UCSD-AML1 (cell line): ENCODE measurements at regions not wholly inside any gene's neighbourhood (a gene's known extent, or its start where the extent isn't known, plus 50 kb on each side); places are given as distances from the start of the nearest gene placed in this dataset.
"Not testable (repeated sequence)": the region's sequence is repeated elsewhere in the genome, so short reads cannot be mapped to it uniquely, and the experiment has no call there.

Experiments
- DNase-seq: peaks from one replicate; lab custom pipeline; 2025; ENCODE audit not compliant: unreplicated experiment; lab: John Stamatoyannopoulos, UW

DNA sequence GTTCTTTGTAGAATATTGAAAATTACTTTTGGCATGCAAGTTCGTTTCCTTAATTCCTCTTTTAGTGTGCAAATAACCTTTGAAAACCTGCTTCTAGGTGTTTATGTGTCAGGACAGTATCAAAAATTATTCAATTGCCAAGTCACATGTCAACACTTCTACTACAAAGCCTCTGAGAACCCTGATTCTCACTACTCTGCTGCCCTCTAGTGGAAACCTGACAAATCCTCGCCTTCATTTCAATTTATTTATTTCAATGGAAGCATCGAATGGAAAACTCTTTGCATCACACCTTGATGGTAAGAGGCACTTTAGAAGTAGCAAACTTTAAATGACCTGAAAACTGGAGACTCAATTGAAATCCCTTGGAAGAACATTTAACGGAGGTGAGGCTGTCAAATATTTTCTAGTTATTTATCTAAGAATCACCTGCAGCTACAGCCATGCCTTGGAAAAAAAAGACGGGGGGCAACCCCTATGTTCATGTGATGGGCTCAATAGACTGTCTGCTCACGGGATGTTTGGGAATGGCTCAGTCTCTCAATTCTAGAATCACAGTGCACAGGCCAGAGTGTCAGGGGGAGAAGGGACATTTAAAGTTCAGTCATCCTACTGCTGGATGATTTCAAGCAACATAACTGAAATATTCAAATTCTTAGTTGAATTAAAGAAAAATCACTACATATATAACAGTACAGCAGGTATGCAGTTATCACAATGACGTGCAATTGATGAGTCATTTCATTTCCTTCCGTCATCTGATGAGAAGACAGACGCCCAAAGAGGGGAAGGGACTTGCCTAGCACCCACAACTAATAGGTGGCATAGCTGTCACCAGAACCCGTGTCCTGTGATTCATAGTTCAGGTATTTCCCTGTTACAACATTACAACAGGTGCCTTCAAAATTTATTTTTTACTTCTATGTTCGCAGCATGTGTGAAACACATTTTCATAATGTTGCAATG is 563.9 kb downstream of the TOX3 start:
- no peak for DNase-seq

DNA sequence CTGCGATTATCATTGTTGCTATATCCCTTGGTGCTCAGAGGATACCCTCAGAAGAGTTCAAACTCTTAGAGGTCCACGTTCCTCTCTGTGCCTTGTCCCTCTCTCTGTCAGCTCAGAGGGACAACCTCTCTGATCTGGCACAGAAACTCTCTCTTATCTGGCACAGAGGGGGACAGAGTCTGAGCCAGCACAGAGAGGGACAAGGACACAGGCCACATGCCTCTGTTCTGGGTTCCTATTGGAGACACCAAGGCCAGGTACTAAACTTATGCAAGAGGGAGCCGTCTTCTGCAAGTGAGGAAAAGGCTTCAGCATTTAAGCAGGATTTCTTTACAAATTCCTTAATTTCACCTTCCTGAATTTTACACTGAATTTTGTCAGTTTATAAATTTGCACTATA is 565.2 kb downstream of the TOX3 start:
- DNase-seq, result no peak

DNA sequence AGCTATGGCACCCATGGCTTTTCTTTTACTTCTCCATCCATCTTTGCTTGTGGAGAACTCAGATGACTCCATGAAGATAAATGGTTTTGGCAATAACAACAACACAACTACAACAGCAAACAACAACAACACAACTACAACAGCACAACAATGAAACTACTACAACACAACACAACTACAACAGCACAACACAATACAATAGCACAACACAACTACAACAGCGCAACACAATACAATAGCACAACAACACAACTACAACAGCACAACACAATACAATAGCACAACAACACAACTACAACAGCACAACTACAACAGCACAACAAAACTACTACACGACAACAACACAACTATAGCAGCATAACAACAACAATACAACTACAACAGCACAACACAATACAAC is 569.4 kb downstream of the TOX3 start:
- not testable (repeated sequence) for DNase-seq

DNA sequence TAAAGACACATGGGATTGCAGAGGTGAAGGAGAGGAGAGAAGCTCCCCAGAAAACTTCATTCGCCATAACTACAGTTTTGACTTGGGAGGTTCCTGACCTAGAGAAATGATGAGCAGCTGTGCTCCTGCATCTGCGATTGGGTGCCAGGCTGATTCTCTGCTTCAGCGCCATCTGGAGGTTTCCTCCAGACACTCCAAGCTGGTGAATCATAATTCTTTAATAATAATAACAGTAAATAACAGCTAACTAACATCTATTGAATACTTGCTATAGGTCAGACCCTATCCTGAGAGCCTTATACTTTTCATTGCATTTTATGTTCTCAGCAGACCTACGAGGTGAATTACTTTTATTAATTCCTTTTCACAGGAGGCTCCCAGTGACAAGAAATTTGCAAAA is 575.8 kb downstream of the TOX3 start:
- DNase-seq, result no peak

DNA sequence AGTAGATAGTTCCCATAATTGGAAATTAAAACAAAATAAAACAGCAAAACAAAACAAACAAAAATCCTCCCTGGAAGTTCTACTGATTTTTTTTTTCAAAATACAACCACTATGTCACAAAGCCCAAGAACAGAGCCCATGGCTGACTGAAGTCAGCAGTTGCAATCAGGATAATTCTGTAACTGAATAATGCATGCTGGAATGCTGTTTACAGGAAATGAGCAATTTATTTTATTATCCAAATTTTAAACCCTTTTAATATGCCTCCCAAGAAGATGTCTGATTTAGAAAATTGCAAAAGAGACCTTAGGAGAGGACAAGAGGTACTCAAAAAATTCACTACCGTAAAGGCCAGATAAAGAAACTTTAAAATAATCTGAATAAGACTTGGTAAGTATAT is 578.2 kb downstream of the TOX3 start:
- no peak for DNase-seq

DNA sequence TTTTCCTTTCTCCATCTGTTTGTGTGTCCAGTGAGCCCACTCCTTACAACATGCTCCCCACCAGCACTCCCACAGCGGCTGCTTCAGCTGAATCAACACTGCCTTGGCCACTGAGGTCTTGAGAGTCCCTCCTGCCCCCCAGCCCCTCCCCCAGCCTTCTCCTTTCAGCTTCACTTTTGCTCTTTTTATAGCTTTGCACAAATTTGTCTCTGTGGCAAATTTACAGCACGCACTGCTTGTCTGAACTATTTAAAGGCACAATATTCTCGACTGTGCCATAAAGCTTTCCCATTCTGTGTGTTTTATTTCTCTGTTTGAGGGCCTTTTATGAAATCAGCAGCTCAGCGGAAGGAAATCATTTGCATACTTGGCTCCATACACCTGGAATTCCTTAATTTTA is 579.3 kb downstream of the TOX3 start:
- DNase-seq, result no peak

DNA sequence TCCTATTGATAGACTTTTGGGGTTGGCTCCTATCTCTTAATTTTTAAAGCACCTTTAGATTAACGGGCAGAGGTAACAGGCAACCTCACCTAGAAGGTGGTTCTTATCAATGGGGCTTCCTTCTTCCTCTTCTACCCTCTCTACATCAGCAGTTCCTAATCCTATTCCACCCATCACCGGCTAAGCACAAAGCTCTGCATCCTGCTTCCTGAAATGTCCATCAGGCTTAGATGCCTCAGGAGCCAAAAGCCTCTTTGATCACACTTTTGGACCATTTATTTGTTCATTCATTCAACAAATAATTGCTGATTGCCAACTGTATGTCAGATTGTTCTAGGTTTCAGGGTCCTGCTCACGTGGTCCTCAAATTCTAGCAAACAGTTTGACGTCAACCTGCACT is 586.0 kb downstream of the TOX3 start:
- no peak for DNase-seq

DNA sequence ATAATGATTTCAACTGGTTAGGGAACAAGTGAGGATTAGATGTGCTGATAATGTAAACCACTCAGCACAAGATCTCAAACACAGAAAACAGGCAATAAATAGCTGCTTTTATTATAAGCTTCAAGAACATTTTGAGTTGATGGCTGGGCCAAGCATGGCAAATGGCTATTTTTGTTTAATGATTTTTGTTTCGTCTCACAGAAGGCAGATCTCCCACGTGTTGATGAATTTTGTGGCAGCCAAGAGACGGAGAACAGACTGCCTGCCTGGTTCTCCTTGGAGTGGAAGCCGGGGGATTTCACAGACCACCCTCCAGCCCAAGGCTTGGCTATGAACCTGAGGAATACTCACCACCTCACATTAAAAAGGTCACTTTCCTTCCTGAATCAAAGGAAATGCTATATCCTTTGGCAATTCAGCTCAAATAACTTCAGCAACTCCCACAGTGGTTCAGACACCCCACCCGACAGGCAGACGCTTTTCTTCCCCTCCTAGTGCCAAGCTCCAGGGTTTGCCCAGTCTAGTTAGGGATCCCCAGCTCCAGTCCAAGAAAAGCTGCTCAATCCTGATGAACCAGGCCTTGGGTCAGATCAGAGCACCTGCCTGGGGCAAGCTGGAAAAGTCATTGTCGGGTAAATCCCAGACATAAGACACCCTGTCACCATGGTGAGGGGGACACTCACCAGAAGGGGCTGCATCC is 593.5 kb downstream of the TOX3 start:
- no peak for DNase-seq

DNA sequence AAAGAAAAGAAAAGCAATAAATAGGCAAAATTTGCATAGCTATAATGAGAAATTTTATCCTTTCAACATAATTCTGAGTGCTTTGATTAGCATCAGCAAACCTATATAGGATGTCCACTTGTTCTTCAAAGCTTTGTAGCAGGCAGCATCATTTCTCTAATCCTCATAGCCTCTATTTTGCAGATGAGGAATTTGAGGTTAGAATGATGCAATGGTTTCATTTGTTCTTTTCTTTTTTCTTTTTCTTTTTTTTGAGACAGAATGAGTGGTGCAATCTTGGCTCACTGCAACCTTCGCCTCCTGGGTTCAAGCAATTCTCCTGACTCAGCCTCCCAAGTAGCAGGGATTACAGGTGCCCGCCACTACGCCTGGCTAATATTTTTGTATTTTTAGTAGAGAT is 594.4 kb downstream of the TOX3 start:
- no peak for DNase-seq

DNA sequence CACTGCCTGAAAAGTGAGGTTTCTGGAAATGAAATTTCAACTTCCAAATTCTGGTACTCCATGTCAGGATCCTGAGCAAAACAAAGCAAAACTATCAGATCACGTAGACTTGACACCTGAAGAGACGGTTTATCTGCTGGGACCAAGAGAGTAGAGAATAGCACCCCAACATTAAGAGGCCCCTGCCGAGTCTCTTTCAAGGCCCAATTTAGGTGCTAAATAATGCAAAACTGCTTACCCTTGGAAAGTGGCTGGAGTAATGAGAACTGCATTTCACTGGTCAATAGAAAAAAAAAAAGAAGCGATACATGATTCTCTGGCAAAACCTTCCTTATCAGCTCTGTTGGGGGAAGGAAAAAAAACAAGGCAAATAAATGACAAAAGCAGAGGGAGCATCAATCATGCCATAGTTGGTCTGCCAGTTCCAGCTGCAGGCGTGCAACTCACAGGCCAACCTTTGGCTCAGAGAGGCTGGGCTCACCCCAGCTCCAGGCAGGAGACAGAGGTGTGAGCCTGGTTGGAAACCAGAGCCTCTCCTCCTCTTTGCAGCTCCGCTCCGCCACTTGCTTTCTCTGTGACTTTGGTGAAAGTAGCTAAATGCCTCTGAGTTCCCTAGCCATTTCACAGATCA is 595.2 kb downstream of the TOX3 start:
- no peak for DNase-seq

DNA sequence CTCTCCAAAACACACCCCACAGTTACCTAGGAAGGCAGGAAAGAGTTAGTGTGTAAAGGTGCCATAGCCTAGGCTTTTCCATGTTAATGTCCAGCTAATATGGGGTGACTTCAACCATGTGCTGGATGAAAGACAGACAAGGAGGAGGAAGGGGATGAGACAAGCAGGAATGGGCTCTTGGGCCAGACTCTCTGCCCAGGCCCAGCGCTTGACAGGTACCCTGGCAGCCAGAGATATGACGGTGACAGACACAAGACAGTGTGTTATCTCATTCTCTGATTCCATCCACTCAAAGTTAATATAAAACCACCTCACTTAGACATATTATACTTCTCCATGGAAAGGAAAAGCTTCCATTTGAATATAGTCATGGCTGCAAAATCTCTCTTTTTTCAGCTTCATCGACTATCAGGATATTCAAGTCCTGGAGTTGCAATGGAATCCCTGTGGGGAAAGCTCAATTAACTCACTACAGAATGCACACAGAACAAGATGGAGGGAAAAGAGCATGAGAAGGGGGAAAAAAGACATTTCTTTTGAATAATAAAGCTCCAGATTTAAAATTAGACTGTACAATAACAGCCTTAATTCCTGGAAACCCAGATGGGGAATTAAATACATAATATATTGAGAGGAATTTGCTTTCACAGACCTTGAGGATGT is 596.7 kb downstream of the TOX3 start:
- DNase-seq, result no peak

DNA sequence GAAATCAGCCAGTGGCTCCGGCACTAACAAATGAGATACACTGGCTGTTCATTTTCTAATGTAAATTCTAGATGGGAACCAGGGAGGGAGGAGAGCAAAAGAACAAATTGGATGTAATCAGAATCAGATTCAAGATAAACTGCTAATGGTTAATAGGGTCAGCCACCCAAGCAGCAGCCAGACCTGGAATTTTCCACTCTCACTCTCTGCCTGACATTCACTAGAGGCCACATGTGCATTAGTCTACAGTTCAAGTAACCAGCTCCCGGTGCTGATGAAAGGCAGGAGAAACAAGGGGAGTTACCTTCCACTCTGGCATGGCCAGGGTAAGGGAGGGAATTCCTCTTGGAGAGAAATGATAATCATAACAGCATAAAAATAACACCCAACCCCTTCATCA is 597.7 kb downstream of the TOX3 start:
- DNase-seq, result no peak

DNA sequence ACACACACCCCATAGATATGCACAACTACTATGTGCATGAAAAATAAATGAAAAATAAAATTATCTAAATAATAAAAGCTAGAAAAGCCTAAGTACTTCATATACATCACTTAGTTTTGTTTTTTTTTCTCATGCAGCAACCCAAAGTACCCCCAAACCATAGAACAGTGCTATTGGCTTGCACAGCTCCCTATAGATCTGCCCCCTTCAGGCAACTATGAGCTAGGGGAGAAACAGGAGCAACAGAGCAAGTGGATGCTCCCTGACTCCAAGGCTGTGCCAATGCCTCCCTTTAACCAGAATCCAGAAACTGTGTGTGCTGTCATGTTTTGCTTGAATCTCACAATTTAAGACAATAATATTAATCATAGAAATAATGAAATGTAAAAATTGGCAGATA is 605.5 kb downstream of the TOX3 start:
- no peak for DNase-seq

DNA sequence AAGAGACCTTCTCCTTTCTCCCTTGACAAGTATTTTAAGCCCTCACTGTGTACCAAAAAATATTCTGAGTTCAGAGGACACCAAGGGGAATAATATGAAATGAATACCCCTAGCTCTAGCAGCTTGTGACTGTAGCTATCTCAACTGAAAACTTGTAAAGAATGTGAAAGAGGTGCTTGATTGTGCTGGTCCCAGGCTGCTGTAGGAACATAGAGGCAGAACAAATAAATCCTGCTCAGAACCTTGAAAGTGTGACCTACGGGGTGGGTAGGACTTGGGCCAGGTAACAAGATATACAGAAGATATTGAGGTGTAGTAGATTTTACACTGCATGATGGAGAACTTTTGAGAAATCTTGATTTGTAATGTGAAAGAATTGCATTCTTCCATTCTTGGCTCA is 606.8 kb downstream of the TOX3 start:
- DNase-seq, result no peak

DNA sequence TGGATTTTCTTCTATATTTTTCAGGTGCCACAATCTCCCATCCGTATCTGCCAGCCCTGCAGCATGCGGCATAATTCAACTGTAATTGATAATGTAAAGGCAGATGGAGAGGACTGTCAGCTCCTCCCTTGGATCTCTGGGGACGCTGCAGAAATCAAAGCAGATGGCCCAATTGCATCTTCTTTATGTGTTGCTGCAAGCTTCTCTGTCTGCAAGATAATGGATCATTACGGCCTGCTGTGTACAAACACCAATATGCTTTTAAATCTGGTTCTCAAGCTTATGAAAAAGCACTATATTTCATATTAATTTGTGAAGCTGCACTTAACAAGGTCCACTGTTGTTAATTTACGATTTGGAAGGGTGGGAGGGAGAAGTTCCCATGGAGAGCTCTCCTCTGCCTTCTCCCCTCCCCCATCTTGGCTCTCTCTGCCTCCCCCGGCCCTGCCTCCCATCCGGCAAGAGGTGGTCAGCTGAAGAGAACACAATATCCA is 607.5 kb downstream of the TOX3 start:
- no peak for DNase-seq

DNA sequence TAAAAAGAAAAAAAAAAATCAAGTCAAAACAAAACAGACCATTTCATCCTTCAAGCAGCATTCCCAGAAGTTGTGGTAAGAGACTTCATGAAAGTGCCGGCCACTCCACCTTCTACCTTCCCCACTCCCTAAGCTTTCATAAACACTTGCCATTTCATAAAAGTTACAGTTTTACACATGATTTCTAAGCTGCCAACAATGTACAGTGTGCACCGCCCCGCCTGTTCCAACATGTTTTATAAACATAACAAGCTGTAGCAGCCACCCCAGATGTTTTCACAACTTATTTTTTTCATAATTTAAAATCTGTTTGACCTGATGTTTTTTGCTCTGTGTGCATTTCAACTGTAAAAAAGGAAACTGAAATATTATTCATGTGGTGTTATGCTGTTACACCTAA is 608.1 kb downstream of the TOX3 start:
- DNase-seq, result no peak

DNA sequence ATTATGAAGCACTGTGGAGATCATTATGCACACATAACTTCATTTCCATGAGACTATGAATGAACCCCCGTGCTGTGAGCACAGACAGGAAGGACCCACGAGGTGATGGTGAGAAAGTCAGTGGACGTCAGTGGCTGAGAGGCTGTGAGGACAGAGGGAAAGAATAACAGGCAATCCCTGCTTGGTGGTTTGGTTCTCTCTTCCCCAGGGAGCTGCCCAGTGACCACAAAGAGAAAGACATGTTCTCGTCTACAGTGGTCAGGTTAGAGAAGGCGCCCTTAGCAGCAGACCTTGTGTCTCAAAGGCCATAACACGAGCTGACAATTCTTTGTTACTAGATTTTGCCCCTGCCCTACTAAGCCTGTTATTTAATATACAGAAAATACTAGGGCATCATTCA is 609.2 kb downstream of the TOX3 start:
- no peak for DNase-seq

DNA sequence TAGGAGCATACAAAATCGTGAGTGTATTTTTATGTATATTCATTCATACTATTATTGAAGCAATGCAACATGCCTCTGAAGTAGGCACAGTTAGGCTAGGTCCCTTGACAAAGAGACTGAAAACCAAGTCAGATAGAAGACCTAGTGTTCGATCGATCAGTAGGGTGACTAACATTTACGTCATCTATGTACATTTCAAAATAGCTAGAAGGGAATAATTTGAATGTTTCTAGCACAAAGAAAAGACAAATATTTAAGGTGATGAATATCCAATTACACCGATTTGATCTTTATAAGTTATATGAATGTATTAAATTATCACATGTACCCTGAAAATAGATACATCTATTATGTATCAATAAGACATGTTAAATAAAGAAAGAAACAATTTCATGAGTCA is 610.1 kb downstream of the TOX3 start:
- DNase-seq, result no peak

DNA sequence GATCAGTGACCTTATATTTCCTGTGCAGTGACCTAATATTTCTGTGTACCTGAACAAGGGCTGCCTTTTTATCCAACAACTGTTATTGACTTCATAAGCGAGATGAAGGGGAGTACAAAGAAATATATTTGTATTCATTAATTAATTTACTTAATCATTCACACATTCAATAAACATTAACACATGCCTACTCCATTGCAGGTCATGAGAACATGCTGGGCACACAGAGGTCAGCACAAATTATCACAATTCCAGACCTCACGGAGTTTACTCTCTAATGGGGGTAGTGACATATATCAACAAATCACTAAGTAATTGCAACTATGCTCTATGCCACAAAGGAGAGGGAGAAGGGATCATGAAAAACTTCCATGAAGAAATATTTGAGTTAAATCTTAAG is 614.6 kb downstream of the TOX3 start:
- no peak for DNase-seq

DNA sequence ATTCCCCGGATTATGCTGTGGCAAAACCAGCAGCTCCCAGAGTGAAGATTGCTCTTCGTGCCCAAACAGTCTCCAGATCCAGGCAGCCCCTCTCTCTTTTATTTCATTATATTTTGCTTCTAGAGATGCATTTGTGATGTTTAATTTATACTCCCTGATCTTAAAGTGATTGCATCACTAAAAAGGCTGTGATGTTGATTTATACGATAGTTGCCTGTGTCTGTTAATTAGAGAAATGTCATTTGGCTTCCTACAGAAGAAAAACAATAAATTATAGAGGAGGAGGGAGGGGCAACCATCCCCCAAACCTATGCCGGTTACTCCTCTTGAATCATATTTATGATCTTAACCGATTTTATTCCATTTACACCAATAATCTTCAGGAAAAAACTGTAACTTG is 615.3 kb downstream of the TOX3 start:
- DNase-seq, result no peak

DNA sequence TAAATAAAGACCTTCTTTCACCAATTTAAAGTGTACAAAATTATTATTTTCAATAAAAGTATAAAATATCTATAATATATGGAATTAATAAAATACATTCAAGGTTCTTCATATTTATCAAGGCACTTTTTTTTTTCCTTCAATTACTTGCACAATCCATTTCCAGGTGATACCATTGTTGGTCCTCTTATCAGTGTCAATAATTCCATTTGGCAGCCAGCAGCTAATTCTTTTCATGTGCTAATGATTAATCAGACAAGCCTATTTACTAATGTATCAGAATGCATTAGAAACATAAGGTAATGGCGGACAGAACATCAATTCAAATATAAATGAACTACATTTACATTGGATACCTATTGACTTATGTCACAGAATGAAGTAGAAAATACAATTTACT is 622.2 kb downstream of the TOX3 start:
- DNase-seq, result no peak
